Renal cortical epithelial cell (primary cell): ENCODE measurements at regions not wholly inside any gene's neighbourhood (a gene's known extent, or its start where the extent isn't known, plus 50 kb on each side); places are given as distances from the start of the nearest gene placed in this dataset.

Experiments used
- DNase-seq: peaks from one replicate; pipeline ENCODE4 v3.0.0-alpha.2; 2011; ENCODE audit warnings: low read depth

- DNase-seq, result no peak
These were observed 281.5 kb upstream of the DKK2 start for GRCh38 chr4:107317611-107318010.

- DNase-seq, result no peak
These were observed 279.5 kb upstream of the DKK2 start for GRCh38 chr4:107315584-107315983.

GRCh38 chr4:107314156-107314555, 278.0 kb upstream of the DKK2 start:
- no peak for DNase-seq

- DNase-seq, result no peak
These were observed 276.3 kb upstream of the DKK2 start for GRCh38 chr4:107312366-107312765.

- peak; percentile 78 for DNase-seq
These were observed 268.7 kb upstream of the DKK2 start for GRCh38 chr4:107304699-107305286.

- DNase-seq, result peak; percentile 98
These were observed 263.5 kb upstream of the DKK2 start for GRCh38 chr4:107299646-107300045.

- DNase-seq, result peak; percentile 57
These were observed 256.9 kb upstream of the DKK2 start for GRCh38 chr4:107292979-107293378.

GRCh38 chr4:107283587-107284559, 247.8 kb upstream of the DKK2 start:
- peak; percentile 90 for DNase-seq

GRCh38 chr4:107279733-107280132, 243.6 kb upstream of the DKK2 start:
- DNase-seq, result peak; percentile 71

GRCh38 chr4:107278791-107279483, 242.8 kb upstream of the DKK2 start:
- DNase-seq, result no peak

- DNase-seq, result peak; percentile 38
These were observed 239.9 kb upstream of the DKK2 start for GRCh38 chr4:107276052-107276451.

GRCh38 chr4:107275225-107275624, 239.1 kb upstream of the DKK2 start:
- no peak for DNase-seq

- no peak for DNase-seq
These were observed 234.5 kb upstream of the DKK2 start for GRCh38 chr4:107270614-107271013.

- no peak for DNase-seq
These were observed 233.1 kb upstream of the DKK2 start for GRCh38 chr4:107269175-107269574.

- DNase-seq, result no peak
These were observed 229.7 kb upstream of the DKK2 start for GRCh38 chr4:107265859-107266258.

- peak; percentile 57 for DNase-seq
These were observed 225.2 kb upstream of the DKK2 start for GRCh38 chr4:107261241-107261874.

GRCh38 chr4:107258359-107258758, 222.2 kb upstream of the DKK2 start:
- DNase-seq, result peak; percentile 45

GRCh38 chr4:107255596-107255995, 219.5 kb upstream of the DKK2 start:
- DNase-seq, result no peak

GRCh38 chr4:107255114-107255513, 219.0 kb upstream of the DKK2 start:
- DNase-seq, result no peak

GRCh38 chr4:107253579-107254068, 217.5 kb upstream of the DKK2 start:
- no peak for DNase-seq

GRCh38 chr4:107253090-107253489, 217.0 kb upstream of the DKK2 start:
- no peak for DNase-seq

GRCh38 chr4:107252571-107252970, 216.5 kb upstream of the DKK2 start:
- no peak for DNase-seq
